ENCODE measurements at regions not wholly inside any gene's neighbourhood (a gene's known extent, or its start where the extent isn't known, plus 50 kb on each side); places are given as distances from the start of the nearest gene placed in this dataset.
A peak's percentile ranks its signal among the peaks of the same experiment; 100 is the strongest.

GRCh38 chr4:30600246-30601017 is 119.7 kb upstream of the PCDH7 start:
- H3K4me3 ChIP-seq (ENCODE audit: control insufficient read depth, low read depth, low read length) = no peak overlapping the region
- no peak for TF ChIP-seq CTCF (conservative IDR thresholded peaks at IDR 0.05; ENCODE audit: control insufficient read depth, insufficient read depth, low read depth, low read length)
- peak; percentile 73 for DNase-seq (ENCODE audit: low read depth)

- DNase-seq (ENCODE audit: low read depth) = peak; percentile 5
- no peak for TF ChIP-seq CTCF (conservative IDR thresholded peaks at IDR 0.05; ENCODE audit: control insufficient read depth, insufficient read depth, low read depth, low read length)
- H3K4me3 ChIP-seq (ENCODE audit: control insufficient read depth, low read depth, low read length) = no peak overlapping the region
Measured at GRCh38 chr4:30601070-30601865, 118.9 kb upstream of the PCDH7 start.

GRCh38 chr4:30605616-30606190 is 114.5 kb upstream of the PCDH7 start:
- peak; percentile 51 for DNase-seq (ENCODE audit: low read depth)
- H3K4me3 ChIP-seq (ENCODE audit: control insufficient read depth, low read depth, low read length) = no peak overlapping the region
- TF ChIP-seq CTCF (conservative IDR thresholded peaks at IDR 0.05; ENCODE audit: control insufficient read depth, insufficient read depth, low read depth, low read length) = no peak

GRCh38 chr4:30610361-30610760 is 109.8 kb upstream of the PCDH7 start:
- TF ChIP-seq CTCF (conservative IDR thresholded peaks at IDR 0.05; ENCODE audit: control insufficient read depth, insufficient read depth, low read depth, low read length) = no peak
- DNase-seq (ENCODE audit: low read depth) = peak; percentile 20
- no peak overlapping the region for H3K4me3 ChIP-seq (ENCODE audit: control insufficient read depth, low read depth, low read length)

- no peak overlapping the region for H3K4me3 ChIP-seq (ENCODE audit: control insufficient read depth, low read depth, low read length)
- TF ChIP-seq CTCF (conservative IDR thresholded peaks at IDR 0.05; ENCODE audit: control insufficient read depth, insufficient read depth, low read depth, low read length) = no peak
Measured at GRCh38 chr4:30614771-30615170, 105.4 kb upstream of the PCDH7 start.

GRCh38 chr4:30616942-30617646 is 103.1 kb upstream of the PCDH7 start:
- TF ChIP-seq CTCF (conservative IDR thresholded peaks at IDR 0.05; ENCODE audit: control insufficient read depth, insufficient read depth, low read depth, low read length) = no peak
- DNase-seq (ENCODE audit: low read depth) = peak; percentile 75
- no peak overlapping the region for H3K4me3 ChIP-seq (ENCODE audit: control insufficient read depth, low read depth, low read length)

More at GRCh38 chr4:30614771-30615170, 105.4 kb upstream of the PCDH7 start:
- DNase-seq (ENCODE audit: low read depth) = no peak
